GM23338 (cell line): ENCODE measurements at regions not wholly inside any gene's neighbourhood (a gene's known extent, or its start where the extent isn't known, plus 50 kb on each side); places are given as distances from the start of the nearest gene placed in this dataset.

ENCODE experiments used
- CREB1 ChIP-seq: fragments of 250-450 bp; sonication (Bioruptor Pico); IDR thresholded peaks from 2 replicates; pipeline ENCODE4 v1.5.0; 2020; ENCODE audit warnings: low read depth, mild to moderate bottlenecking, moderate library complexity
- EZH2 ChIP-seq: fragments of 200-600 bp; sonication (generic); IDR thresholded peaks from one replicate; pipeline ENCODE4 v1.8.0; 2017; ENCODE audit warnings: antibody characterized with exemption, mild to moderate bottlenecking, low read depth; ENCODE audit not compliant: unreplicated experiment
- EZH2phosphoT487 ChIP-seq: fragments of 200-600 bp; sonication (generic); IDR thresholded peaks from one replicate; pipeline ENCODE4 v1.8.1; 2018; ENCODE audit warnings: antibody characterized with exemption; ENCODE audit not compliant: unreplicated experiment
- POLR2AphosphoS5 ChIP-seq: IDR thresholded peaks from 2 replicates; pipeline ENCODE4 v1.6.1; 2016; ENCODE audit warnings: antibody characterized with exemption, low read depth
- TF ChIP-seq, protein P1 (sequence below), 2 experiments: fragments of 200-600 bp in 1 of 2; sonication (generic) in 1 of 2; conservative IDR thresholded peaks; 2 replicates each; pipeline versions ENCODE4 v1.5.1 to v1.6.1; 2016 to 2017; ENCODE audit warnings: antibody characterized with exemption in 2 of 2, low read depth in 2 of 2, mild to moderate bottlenecking in 2 of 2, moderate library complexity in 1 of 2
- TF ChIP-seq, protein P2 (sequence below): IDR thresholded peaks from one replicate; pipeline ENCODE4 v1.6.1; 2018; ENCODE audit warnings: antibody characterized with exemption; ENCODE audit not compliant: unreplicated experiment

DNA sequence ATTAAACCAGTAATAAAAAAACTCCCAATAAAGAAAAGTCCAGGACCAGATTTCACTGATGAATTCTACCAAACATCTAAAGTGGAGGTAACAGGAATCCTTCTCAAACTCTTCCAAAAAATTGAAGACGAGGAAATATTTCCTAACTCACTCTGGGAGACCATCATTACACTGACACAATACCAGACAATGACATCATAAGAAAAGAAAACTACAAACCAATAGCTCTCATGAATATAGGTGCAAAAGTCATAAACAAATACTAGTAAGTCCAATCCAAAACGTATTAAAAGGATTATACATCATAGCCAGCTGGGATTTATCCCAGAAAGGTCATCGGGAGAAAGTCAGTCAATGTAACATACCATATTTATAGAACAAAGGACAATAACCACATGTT is 94.0 kb upstream of the RAB18 start:
- TF ChIP-seq, protein P1, sequence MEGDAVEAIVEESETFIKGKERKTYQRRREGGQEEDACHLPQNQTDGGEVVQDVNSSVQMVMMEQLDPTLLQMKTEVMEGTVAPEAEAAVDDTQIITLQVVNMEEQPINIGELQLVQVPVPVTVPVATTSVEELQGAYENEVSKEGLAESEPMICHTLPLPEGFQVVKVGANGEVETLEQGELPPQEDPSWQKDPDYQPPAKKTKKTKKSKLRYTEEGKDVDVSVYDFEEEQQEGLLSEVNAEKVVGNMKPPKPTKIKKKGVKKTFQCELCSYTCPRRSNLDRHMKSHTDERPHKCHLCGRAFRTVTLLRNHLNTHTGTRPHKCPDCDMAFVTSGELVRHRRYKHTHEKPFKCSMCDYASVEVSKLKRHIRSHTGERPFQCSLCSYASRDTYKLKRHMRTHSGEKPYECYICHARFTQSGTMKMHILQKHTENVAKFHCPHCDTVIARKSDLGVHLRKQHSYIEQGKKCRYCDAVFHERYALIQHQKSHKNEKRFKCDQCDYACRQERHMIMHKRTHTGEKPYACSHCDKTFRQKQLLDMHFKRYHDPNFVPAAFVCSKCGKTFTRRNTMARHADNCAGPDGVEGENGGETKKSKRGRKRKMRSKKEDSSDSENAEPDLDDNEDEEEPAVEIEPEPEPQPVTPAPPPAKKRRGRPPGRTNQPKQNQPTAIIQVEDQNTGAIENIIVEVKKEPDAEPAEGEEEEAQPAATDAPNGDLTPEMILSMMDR (conservative IDR thresholded peaks at IDR 0.05; ENCODE audit: low read depth in 2 of 2) = no peak
- TF ChIP-seq, protein P2, sequence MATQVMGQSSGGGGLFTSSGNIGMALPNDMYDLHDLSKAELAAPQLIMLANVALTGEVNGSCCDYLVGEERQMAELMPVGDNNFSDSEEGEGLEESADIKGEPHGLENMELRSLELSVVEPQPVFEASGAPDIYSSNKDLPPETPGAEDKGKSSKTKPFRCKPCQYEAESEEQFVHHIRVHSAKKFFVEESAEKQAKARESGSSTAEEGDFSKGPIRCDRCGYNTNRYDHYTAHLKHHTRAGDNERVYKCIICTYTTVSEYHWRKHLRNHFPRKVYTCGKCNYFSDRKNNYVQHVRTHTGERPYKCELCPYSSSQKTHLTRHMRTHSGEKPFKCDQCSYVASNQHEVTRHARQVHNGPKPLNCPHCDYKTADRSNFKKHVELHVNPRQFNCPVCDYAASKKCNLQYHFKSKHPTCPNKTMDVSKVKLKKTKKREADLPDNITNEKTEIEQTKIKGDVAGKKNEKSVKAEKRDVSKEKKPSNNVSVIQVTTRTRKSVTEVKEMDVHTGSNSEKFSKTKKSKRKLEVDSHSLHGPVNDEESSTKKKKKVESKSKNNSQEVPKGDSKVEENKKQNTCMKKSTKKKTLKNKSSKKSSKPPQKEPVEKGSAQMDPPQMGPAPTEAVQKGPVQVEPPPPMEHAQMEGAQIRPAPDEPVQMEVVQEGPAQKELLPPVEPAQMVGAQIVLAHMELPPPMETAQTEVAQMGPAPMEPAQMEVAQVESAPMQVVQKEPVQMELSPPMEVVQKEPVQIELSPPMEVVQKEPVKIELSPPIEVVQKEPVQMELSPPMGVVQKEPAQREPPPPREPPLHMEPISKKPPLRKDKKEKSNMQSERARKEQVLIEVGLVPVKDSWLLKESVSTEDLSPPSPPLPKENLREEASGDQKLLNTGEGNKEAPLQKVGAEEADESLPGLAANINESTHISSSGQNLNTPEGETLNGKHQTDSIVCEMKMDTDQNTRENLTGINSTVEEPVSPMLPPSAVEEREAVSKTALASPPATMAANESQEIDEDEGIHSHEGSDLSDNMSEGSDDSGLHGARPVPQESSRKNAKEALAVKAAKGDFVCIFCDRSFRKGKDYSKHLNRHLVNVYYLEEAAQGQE = no peak
- TF ChIP-seq POLR2AphosphoS5 = no peak
- no peak for TF ChIP-seq CREB1 (CRISPR knock-in tag)
- no peak for TF ChIP-seq EZH2phosphoT487
- no peak for TF ChIP-seq EZH2
